Thoracic aorta (tissue), 2 donors: ENCODE measurements at regions not wholly inside any gene's neighbourhood (a gene's known extent, or its start where the extent isn't known, plus 50 kb on each side); places are given as distances from the start of the nearest gene placed in this dataset.
A peak's percentile ranks its signal among the peaks of the same experiment; 100 is the strongest.

Experiments
- ATAC-seq: fragments of 150-250 bp; one replicate; pipeline ENCODE4 v1.8.0; 2017; ENCODE audit warnings: low read depth; ENCODE audit not compliant: insufficient number of reproducible peaks, low FRiP score
- DNase-seq: peaks from one replicate; pipeline ENCODE4 v3.0.0-alpha.2; 2020; ENCODE audit warnings: low spot score
- H3K27ac ChIP-seq, 2 donors: fragments of 200-600 bp; sonication (generic); 1 replicate in 1 of 2; 2 replicates in 1 of 2; pipeline ENCODE4 v1.5.1; 2016; ENCODE audit warnings: mild to moderate bottlenecking in 2 of 2, moderate library complexity in 2 of 2
- H3K27me3 ChIP-seq: fragments of 200-600 bp; sonication (generic); replicated peaks from 2 replicates; pipeline ENCODE4 v1.6.0; 2016; ENCODE audit warnings: mild to moderate bottlenecking; ENCODE audit not compliant: insufficient read depth
- H3K36me3 ChIP-seq: fragments of 200-600 bp; sonication (generic); one replicate; pipeline ENCODE4 v1.5.1; 2016
- H3K4me1 ChIP-seq, 2 donors: fragments of 200-600 bp; sonication (generic); 1 replicate in 1 of 2; 2 replicates in 1 of 2; pipeline versions ENCODE4 v1.5.1 to v1.6.0; 2016; ENCODE audit warnings: low read depth in 2 of 2, mild to moderate bottlenecking in 1 of 2; ENCODE audit not compliant: control insufficient read depth in 1 of 2
- H3K4me3 ChIP-seq: fragments of 200-600 bp; sonication (generic); 2 replicates; pipeline ENCODE4 v1.5.1; 2016; ENCODE audit warnings: mild to moderate bottlenecking
- H3K9me3 ChIP-seq: fragments of 200-600 bp; sonication (generic); 2 replicates; pipeline ENCODE4 v1.5.1; 2016
- TF ChIP-seq, protein P1 (sequence below): fragments of 200-600 bp; sonication (generic); IDR thresholded peaks from one replicate; pipeline ENCODE4 v1.5.1; 2019; ENCODE audit warnings: antibody characterized with exemption

DNA sequence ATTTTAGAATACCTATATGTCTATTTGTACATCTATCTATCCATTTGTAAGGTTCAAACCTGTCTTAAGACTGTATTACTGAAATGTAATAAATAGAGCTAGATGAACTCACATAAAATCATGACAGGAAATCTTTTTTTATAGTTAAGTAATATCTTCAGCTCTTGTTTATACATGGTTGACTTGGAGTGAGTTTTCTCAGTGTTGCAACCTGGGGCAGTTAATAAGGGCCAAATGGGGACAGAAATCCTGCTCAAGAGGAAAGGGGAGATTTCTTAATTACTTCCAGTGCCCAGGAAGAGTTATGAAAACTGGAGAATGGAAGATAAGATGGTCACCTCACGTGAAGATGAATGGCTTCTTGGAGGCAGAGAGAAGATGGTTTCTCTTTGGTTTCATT, 265.1 kb upstream of the FBXL7 start:
- Histone ChIP-seq H3K36me3 (no peaks in the 10 kb centered on the region), H3K27ac (no peak overlapping the region), H3K4me3 (no peak overlapping the region), H3K27me3 (no peaks in the 10 kb centered on the region), H3K9me3 (no peaks in the 10 kb centered on the region), H3K4me1 (peaks cover 0 to 4% of the 10 kb centered on the region in 2 donors)
- no peak for ATAC-seq
- TF ChIP-seq, protein P1, sequence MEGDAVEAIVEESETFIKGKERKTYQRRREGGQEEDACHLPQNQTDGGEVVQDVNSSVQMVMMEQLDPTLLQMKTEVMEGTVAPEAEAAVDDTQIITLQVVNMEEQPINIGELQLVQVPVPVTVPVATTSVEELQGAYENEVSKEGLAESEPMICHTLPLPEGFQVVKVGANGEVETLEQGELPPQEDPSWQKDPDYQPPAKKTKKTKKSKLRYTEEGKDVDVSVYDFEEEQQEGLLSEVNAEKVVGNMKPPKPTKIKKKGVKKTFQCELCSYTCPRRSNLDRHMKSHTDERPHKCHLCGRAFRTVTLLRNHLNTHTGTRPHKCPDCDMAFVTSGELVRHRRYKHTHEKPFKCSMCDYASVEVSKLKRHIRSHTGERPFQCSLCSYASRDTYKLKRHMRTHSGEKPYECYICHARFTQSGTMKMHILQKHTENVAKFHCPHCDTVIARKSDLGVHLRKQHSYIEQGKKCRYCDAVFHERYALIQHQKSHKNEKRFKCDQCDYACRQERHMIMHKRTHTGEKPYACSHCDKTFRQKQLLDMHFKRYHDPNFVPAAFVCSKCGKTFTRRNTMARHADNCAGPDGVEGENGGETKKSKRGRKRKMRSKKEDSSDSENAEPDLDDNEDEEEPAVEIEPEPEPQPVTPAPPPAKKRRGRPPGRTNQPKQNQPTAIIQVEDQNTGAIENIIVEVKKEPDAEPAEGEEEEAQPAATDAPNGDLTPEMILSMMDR: no peak
- DNase-seq: no peak

DNA sequence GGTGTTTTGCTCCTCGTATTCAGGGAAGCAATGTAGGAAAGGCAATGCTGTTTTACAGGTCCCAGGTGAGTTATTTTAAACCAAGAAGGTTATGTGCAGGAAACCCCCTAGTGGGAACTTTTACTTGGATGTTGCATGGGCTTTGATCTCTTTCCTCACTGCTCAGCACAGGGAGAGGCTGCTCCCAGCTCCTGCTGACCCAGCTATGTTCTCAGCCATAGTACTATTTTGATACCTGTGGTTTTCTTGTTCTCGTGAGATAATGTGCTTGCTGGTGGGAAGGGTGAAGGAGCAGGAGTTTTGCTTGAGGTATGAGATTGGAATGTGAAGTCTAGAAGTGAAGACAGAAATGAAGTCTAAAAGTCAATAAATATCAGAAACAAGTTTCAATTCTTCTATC, 265.6 kb upstream of the FBXL7 start:
- Histone ChIP-seq H3K9me3 (no peaks in the 10 kb centered on the region), H3K27ac (no peak overlapping the region), H3K27me3 (no peaks in the 10 kb centered on the region), H3K4me1 (peaks cover 0 to 4% of the 10 kb centered on the region in 2 donors), H3K4me3 (no peak overlapping the region), H3K36me3 (no peaks in the 10 kb centered on the region)
- DNase-seq (no peak), ATAC-seq (no peak)
- TF ChIP-seq, protein P1: no peak

DNA sequence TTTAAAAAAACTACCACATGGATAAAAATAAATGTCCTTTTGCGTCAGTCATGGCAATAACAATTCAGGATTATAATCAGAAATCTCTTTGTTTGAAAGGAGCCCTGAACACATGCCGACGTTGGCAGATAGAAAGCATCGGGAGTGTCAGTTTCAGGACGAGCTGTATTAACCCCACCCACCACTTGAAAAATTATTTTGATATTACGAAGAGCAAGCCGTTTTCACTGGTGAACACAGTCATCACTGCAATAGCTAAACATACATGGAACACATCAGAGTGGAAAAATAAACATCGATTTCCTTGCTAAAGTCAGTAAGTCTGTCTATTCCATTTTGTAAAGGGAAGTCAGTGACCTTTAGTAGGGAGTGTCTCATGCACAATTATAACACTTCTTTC, 266.4 kb upstream of the FBXL7 start:
- DNase-seq (no peak), ATAC-seq (no peak)
- Histone ChIP-seq H3K4me1 (peaks cover 0 to 4% of the 10 kb centered on the region in 2 donors), H3K27me3 (no peaks in the 10 kb centered on the region), H3K9me3 (no peaks in the 10 kb centered on the region), H3K36me3 (no peaks in the 10 kb centered on the region), H3K4me3 (peak overlapping the region; percentile 37), H3K27ac (no peak overlapping the region)
- TF ChIP-seq, protein P1: no peak

DNA sequence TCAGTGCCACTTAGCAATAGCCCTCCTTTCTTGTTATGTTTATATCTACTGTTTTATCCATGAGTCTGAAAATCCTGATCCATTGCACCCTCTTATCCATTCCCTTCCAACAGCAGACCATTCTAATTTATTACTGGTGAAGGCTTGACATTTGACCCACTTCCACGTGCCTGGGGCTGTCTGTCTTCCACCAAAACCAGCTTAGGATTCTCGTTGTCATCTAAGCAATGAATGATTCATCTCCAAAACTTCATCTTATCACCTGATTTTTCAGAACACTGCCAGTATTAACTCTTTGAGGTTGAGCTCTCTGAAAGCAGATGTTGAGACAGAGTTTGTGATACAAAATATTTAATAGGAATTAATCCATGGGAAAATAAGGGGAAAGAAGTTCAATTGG, 277.8 kb upstream of the FBXL7 start:
- DNase-seq (no peak), ATAC-seq (no peak)
- H3K27me3 ChIP-seq: no peaks in the 10 kb centered on the region
- H3K9me3 ChIP-seq: no peaks in the 10 kb centered on the region
- TF ChIP-seq, protein P1: no peak
- no peaks in the 10 kb centered on the region for H3K36me3 ChIP-seq
- no peak overlapping the region for H3K27ac ChIP-seq
- H3K4me1 ChIP-seq: no peaks in the 10 kb centered on the region
- no peak overlapping the region for H3K4me3 ChIP-seq

DNA sequence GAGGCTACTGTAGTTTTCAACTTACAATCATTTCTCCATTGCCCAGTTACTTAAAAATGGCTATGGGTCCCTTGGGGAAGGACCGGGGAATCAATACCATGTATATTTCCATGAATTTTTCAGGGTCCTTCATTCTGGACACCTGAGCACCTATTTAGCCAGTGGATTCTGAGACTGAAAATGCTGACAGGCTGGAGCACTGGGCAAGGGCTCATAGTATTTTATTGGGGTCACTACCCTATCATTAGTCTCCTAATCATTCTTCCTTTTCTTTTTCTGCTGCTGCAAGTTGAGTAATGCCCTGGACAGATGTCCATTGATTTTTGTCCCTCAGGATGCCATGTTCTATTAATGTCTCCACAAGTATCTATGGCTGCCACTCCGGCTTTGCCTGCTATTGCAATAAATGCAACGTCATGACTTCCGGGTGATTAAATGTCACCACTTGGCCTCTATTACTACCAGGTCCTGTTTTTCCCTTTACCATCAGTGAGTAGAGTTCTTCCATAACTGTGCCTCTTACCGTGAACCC, 279.3 kb upstream of the FBXL7 start:
- H3K36me3 ChIP-seq: no peaks in the 10 kb centered on the region
- no peak overlapping the region for H3K4me3 ChIP-seq
- TF ChIP-seq, protein P1: no peak
- no peak for ATAC-seq
- no peak overlapping the region for H3K27ac ChIP-seq
- DNase-seq: no peak
- H3K27me3 ChIP-seq: no peaks in the 10 kb centered on the region
- no peaks in the 10 kb centered on the region for H3K4me1 ChIP-seq
- H3K9me3 ChIP-seq: no peaks in the 10 kb centered on the region
